ENCODE measurements at regions not wholly inside any gene's neighbourhood (a gene's known extent, or its start where the extent isn't known, plus 50 kb on each side); places are given as distances from the start of the nearest gene placed in this dataset.

- H4K20me1 ChIP-seq (ENCODE audit: insufficient read depth, low read length): no peaks in the 10 kb centered on the region
- intact Hi-C loops (cut with micrococcal nuclease; ENCODE audit: unreplicated experiment): no loop called here
- no peak overlapping the region for H2AFZ ChIP-seq (ENCODE audit: low read length)
- ChIA-PET POLR2A (interaction anchor here (1.0 kb wide), 1 partner anchor 12 kb away, joined by 3 read pairs; no protein-coding TSS in a partner anchor), CTCF (ENCODE audit: unreplicated experiment) (interaction anchor here (1.6 kb wide), 1 partner anchor 8 kb away, joined by 3 read pairs; no protein-coding TSS in a partner anchor)
- TF ChIP-seq EZH2phosphoT487 (IDR thresholded peaks at IDR 0.05; ENCODE audit: borderline replicate concordance, low read depth, low read length) (no peak), CTCF (conservative IDR thresholded peaks at IDR 0.05; ENCODE audit: low read length) (no peak)
- no peaks in the 10 kb centered on the region for H3K79me2 ChIP-seq (ENCODE audit: insufficient read depth, low read depth, low read length)
- BruUV-seq (replicated peaks): no TSS peak
- no peaks in the 10 kb centered on the region for H3K4me1 ChIP-seq (ENCODE audit: insufficient read depth, low read length, poor library complexity, severe bottlenecking)
- H3K4me3 ChIP-seq (ENCODE audit: low read depth, low read length, poor library complexity, severe bottlenecking): no peak overlapping the region
- no peaks in the 10 kb centered on the region for H3K9me2 ChIP-seq (ENCODE audit: insufficient read depth, low read length)
- no peak for DNase-seq (ENCODE audit: low spot score)
- no peaks in the 10 kb centered on the region for H3K9me3 ChIP-seq (ENCODE audit: low read length)
- no peak overlapping the region for H3K27ac ChIP-seq (ENCODE audit: low read depth, low read length, poor library complexity, severe bottlenecking)
- no peaks in the 10 kb centered on the region for H3K36me3 ChIP-seq (ENCODE audit: insufficient read depth, low read length)
- H3K4me2 ChIP-seq (ENCODE audit: low read length): no peak overlapping the region
Observed at GRCh38 chr20:56698749-56699148, 69.6 kb downstream of the TFAP2C start.

- CTCF ChIA-PET (ENCODE audit: unreplicated experiment): no interaction called here
Observed at GRCh38 chr20:56702931-56703840, 74.1 kb downstream of the TFAP2C start.

More at GRCh38 chr20:56702931-56703840, 74.1 kb downstream of the TFAP2C start:
- TF ChIP-seq CTCF (conservative IDR thresholded peaks at IDR 0.05; ENCODE audit: low read length) (no peak), EZH2phosphoT487 (IDR thresholded peaks at IDR 0.05; ENCODE audit: borderline replicate concordance, low read depth, low read length) (no peak)
- Histone ChIP-seq H3K27ac (ENCODE audit: low read depth, low read length, poor library complexity, severe bottlenecking) (no peak overlapping the region), H3K4me2 (ENCODE audit: low read length) (no peak overlapping the region), H4K20me1 (ENCODE audit: insufficient read depth, low read length) (no peaks in the 10 kb centered on the region), H3K79me2 (ENCODE audit: insufficient read depth, low read depth, low read length) (no peaks in the 10 kb centered on the region), H3K4me1 (ENCODE audit: insufficient read depth, low read length, poor library complexity, severe bottlenecking) (no peaks in the 10 kb centered on the region), H3K9me3 (ENCODE audit: low read length) (no peaks in the 10 kb centered on the region), H3K36me3 (ENCODE audit: insufficient read depth, low read length) (no peaks in the 10 kb centered on the region), H2AFZ (ENCODE audit: low read length) (no peak overlapping the region), H3K9me2 (ENCODE audit: insufficient read depth, low read length) (no peaks in the 10 kb centered on the region), H3K4me3 (ENCODE audit: low read depth, low read length, poor library complexity, severe bottlenecking) (no peak overlapping the region)
- POLR2A ChIA-PET: no interaction called here
- no TSS peak for BruUV-seq (replicated peaks)
- intact Hi-C loops (cut with micrococcal nuclease; ENCODE audit: unreplicated experiment): no loop called here
- no peak for DNase-seq (ENCODE audit: low spot score)

Measured in OCI-LY7 (cell line).